ENCODE measurements at regions not wholly inside any gene's neighbourhood (a gene's known extent, or its start where the extent isn't known, plus 50 kb on each side); places are given as distances from the start of the nearest gene placed in this dataset.
A peak's percentile ranks its signal among the peaks of the same experiment; 100 is the strongest.
"Not testable (repeated sequence)": the region's sequence is repeated elsewhere in the genome, so short reads cannot be mapped to it uniquely, and the experiment has no call there.

DNA sequence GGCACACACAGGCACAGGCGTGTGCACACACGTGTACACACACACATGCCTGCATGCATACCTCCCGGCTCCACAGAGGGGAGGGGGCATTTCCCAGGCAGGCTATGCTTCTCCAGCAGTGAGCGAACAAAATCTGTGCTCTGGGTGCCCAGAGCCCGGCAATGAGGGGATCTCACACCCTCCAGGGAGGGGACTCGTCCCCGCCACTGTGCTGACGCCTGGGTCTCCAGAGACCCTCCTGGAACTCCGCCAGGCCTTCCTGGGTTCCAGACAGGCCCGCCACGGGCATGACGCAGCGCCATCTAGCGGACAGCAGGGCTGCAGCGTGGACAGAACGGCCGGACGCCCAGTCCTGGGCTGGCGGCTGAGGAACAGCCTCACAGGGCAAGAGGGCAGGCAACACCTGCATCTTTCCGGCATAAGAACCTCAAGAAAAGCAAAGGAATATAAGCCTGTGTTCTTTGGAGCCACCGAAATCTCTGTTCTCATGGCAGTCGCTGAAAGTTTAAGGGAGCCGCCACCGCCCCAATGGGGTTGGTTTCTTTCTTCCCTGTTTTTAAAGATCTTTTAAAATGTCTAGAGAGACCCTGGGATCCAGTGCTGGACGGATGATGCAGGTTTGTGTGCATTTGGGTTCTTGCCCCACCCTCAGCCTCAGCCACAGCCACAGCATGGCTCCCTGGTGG, 135.6 kb upstream of the PPP1R26 start:
- peak; percentile 26 for DNase-seq

DNA sequence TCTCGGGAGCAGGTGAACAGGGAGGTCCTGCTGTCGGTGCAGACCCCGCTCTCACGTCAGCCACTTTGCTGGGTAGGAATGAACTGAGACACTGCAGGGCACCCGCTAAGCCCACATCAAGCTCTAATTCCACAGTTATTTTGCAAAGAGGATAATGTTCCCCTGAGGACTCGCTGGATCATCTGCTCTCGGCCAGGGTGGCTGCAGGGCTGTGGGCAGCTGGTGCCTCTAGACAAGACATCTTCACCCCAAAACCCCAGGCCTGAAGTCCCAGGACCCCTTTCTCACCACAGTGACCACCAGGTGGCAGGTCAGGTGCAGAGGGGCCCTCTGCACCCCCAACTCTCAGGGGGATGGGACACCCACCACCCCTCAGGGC, 135.1 kb upstream of the PPP1R26 start:
- no peak for DNase-seq

DNA sequence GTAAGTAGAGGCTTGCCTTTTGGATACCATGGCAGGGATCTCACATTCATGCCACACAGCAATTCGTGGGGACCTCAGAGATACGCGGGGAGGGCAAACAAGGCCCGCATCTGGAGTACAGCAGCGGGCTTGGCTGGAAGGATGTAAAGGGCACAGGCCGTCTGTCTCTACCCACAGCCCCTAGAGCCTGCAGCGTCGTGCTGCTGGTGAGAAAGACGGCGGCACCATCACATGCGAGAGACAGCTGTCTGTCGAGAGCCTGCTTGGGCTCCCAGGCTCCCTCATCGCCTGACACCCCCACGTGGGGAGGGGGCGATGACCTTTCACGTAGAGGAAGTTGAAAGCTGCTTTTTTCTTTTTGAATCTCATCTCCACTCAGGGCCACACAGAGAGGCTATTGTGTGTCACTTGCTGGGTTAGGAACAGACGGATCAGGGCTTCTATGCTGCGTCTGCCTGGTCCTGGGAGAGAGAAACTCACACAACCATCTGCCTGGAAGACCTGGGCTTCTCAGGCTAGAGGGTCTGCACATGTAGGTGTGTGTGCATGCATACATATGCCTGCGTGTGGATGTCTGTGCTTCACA, 134.6 kb upstream of the PPP1R26 start:
- DNase-seq, result no peak

DNA sequence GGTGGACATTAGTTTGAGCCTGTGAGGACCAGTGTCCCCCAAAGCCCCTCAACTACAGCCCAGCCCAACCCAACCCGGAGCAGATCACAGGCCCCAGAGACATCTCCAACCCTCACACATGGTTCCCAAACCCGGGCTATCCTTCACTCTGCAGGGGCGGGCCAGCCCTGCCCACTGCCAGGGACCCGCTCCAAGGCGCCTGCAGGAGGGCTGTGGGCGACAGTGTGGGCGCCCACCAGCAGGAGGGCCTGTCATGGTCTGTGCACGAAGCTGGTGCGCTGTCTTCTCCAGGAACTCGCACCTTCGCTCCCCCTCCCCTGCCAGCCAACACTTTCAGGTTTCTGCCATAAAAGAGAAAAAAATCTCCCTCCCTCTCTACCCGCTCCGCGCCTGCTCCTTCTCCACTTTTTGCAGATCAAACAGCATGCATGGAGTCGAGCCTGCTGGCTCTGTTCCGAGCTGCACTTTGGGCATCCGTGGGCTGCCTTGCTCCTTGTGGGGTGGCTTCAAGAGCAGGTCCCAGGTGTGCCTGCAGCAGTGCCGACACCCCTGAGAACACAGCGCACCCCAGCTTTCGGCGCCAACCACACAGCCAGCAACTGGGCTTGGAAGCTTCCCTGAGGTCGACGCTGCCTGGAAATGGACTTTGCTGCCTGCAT, 133.7 kb upstream of the PPP1R26 start:
- no peak for DNase-seq

DNA sequence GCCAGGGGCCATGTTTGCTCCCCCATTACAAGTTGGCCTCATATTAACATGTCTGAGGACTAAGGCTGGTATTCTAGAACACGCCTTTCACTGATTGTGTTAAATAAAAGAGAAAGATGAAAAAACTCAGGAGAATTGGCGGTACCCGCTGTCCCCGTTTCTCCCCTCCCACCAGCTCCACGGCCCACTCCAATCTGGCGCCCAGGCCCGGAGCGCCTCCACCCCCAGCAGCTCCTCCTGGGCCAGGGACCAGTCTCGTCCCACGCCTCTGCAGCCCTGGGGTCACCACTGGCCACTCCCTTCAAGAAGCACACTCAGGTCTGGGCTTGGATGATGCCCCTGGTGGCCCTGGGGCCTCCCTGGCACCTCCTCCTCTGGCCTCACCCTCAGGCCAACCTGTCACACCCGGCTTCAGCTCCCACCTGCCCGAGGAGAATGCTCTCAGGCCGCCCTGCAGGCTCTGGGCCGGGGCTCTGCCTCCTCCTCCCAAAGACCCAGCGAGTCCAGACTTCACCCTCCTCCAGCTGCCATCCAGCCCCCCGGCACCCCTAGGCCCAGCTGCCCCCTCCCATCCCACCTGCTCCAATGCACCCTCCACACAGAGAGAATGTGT, 133.0 kb upstream of the PPP1R26 start:
- DNase-seq, result no peak

DNA sequence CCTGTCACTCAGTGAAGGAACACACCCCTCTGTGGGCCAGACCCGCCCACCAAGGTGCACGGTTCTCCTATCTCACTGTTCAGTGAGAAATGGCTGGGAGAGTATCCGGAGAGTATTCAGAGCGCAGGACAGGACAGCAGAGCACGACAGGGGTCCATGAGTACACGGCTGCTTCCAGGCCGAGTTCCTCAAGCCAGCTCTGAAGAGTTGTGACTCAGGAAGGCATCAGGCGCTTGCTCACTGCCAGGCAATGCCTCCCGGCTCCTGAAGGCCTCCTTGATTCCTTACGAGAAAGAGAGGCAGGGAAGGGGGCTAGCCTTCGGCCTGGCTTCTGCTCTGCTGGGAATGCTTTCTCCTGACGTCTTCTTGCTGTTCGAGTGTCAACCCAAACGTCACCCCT, 132.1 kb upstream of the PPP1R26 start:
- DNase-seq, result no peak

DNA sequence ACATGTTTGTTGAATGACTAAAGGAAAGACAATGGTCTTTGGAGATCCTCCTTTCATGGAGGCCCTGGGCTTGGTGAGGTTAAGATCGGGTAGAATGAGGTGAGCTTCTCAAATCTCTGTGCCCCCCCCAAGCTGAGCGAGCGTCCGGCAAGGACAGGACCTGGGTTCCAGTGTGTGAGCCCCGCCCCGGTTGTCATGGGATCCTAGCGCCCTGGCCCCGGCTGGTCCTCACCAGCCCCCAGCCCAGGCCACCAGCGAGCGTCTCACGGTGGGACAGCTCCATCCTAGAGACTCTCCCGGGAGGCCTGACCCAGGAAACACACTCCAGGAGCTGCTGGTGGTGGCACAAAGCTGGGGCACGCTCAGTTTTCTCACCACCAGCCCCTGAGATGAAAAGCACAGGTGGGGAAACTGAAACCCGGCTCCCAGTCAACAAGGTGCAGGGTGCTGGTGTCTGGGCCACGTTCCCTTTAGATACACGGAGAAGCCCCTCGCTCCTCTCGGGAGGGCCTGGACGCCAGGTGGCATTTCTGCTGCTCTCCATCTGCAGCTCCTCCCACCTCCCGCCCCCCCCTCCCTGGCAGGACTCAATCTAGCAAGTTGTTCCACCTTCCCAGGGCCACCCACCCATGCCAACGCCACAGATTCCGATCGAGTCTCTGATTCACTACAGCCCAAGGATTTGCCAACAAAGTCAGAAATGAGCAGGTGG, 131.3 kb upstream of the PPP1R26 start:
- DNase-seq, result no peak

DNA sequence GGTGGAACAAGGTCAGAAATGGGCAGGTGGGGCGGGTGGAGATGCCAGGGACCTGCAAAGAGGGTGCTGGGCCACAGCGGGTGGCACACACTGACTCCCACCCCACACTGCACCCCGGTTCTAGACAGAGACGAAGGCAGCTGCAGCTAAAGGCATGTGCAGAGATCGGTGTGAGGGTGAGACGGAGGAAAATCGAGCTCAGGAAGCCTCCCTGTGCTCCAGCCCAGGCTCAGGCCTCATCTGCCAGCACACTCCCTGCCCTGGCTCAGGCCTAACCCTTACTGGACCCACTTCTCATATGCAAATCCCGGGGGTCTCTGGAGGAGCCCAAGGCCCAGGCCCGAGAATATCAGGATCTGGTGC, 130.8 kb upstream of the PPP1R26 start:
- no peak for DNase-seq

DNA sequence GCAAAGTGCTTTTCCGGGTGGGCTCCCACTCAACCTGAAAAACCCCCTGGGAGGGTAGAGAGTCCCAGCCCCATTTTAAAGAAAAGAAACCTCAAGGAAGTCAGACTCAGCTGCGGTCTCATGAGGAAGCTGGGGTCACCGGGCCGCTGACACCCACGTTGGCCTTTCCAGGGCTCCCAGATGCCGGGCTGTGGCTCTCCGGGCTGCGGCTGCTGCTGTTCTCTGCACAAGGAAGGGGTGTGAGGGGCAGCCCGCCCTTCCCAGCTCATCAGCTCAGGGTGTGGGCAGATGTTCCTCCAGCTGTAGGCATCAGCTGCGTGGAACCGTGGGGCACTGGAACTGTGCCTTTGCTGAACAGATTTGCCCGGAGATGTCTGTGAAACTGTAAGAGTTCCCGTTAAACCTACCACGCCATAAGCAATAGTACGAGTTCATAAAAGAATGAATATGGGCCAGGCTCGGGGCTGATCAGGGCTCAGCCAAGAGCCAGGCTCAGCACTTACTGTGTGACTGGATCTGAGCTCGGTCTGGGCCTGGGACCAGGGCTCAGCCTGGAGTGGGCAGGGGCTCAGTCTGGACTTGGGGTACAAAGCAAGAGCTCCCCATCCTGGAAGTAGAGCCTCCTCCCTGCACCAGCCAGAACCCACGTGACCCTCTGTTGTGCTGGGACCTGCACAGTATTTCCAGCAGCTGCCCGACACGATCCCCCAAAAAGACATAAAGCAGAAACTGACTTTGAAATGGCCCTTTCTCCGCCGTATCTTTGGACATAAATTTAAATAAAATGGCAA, 130.2 kb upstream of the PPP1R26 start:
- DNase-seq, result no peak

DNA sequence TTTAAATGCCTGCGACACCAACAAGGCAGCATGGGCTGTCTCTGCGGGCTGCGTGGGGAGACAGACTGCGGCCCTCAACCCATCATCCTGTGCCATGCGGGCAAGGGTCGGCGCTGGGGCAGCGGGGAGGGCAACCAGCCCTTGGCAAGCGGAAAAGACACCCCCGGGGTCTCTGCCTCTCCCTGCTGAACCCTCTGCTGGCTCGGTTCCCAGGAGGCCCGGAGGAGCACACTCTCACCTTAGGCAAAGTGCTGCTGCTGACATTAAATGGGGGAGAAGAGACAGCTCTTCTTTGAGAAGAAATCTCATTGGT, 129.6 kb upstream of the PPP1R26 start:
- no peak for DNase-seq

DNA sequence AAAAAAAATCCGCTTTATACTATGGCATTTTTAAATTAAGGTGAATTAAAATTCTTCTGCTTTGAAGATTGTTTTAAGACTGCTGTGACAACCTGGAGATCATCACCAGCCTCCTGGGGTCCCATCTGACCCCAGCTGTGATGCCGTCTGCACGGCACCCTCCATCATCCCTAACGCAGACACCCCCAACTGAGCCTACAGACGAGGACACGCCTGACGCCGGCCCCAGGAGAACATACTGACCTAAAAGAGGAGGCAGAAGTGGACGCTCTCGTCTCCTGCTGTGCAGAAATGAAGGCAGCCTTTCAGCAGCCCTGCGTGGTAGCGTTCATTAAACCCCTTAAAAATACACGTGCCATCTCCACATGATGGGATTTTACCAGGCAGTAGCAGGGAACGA, 125.6 kb upstream of the PPP1R26 start:
- no peak for DNase-seq

DNA sequence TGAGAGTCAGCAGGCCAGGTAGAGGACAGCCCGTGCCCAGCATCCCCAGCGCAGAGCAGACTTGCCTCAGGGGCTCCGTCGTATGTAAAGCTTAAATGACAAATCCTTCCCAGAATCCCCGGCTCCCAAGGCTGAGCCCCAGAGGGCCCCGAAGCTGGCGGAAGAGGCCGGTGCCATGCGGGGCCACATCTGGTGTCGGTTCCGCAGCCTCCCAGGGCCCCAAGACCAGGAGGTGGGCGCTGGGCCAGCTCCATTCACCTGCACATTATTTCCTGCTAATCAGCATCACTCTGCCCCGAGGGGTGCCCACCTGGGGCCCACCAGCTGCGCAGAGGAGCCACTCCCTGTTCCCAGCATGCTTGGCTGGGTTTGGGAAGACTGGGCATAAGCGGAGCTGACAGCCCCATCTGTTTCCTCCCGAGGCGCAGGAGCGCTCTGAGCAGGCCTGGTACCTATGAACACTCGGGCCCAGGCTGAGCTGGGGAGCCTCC, 124.0 kb upstream of the PPP1R26 start:
- DNase-seq, result no peak

DNA sequence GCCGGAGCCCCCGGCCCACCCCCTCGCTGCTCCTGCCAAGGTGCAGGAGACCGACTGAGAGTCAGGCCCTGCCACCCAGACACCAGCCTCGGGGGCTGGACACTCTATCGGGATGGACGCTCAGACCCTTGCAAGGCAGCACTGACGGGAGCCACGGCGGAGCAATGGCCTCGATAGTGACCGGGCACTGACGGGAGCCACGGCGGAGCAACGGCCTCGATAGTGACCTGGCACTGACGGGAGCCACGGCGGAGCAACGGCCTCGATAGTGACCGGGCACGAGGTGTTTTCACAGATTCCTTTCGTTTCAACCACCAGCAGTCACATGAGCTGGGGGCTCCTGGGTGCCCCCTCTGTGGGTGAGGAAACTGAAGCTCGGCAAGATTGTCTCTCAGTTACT, 123.6 kb upstream of the PPP1R26 start:
- no peak for DNase-seq

DNA sequence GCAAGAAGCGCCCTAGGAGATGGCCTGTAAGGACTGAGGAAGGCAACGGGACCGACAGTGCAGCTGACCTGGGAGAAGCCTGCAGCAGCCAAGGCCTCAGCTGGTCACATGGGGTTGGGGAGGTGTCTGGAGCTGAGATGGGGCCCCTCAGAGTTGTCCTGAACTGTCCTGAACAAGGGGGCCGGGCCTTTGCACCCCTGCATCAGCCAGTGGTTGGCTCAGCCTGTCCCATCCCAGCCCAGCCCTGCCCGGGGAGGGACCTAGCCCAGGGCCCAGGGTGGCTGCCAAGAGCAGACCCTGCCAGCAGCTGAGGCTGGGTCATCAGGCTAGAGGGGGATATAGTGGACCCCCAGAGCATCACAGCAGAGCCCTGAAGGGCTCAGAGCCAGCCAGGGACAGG, 122.8 kb upstream of the PPP1R26 start:
- DNase-seq, result no peak

DNA sequence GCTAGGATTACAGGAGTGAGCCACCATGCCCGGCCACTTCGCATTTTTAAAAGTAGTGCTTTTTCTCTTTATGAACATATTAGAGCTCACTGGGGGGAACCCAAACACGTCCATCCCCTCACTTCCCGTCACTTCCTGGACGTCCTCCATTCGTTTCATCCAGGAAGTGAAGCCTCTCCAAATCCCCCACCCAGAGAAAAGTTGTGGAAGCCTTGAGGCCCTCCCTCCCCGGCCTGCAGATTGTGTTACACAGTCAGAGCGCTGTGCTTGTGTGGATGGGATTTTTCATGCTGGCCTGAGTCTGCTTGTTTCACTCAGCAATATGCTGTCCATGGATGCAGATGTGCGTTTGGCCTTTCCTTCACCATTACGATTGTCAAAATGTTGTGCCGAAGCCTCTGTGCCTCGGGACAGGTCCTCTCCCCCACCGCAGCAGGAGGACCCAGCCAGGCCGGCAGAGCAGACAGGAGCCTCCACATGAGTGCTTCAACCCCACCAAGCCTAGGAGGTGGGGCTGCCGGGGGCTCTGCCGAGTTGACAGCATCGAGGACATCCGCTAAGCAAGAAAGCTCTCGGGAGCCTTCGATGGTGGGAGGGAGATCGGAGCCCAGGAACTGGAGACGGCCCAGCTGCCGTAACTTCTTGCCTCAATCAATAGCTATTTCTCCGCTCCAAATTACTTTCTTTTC, 121.6 kb upstream of the PPP1R26 start:
- DNase-seq, result no peak

DNA sequence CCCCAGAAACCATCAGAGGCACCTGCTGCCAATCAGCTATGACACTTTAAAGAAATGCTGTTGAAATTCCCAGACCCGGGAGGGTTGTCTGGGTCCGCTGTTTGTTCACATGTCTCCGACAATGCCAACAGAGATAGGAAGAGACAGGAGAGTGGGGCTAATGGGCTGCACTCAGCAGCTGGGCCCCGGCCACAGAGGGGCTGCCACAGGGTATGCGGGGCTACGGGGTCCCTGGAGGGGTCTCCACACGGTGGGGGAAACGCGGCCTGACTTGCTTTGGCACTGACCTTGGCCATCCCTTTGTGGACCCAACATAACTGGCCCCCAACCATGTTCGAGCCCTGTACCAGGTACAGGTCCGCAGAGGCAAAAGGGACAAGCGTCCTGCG, 121.0 kb upstream of the PPP1R26 start:
- no peak for DNase-seq

DNA sequence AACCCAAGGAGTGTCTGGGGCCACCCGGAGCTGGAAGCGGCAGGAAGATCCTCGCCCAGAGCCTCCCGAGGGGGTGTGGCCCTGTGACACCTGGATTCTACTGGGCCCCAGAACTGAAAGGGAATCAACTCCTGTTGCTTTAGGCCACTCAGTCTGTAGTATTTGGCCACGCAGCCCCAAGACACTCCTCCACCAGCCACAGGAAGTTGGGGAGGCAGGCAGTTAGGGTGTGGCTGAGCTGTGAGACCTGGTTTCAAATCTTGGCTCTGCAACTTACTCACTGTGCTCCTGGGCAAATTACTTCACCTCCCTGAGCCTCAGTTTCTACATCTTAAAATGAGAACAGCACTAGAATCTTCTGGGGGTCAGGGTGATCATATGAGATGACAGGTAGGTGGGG, 119.8 kb upstream of the PPP1R26 start:
- DNase-seq, result no peak

DNA sequence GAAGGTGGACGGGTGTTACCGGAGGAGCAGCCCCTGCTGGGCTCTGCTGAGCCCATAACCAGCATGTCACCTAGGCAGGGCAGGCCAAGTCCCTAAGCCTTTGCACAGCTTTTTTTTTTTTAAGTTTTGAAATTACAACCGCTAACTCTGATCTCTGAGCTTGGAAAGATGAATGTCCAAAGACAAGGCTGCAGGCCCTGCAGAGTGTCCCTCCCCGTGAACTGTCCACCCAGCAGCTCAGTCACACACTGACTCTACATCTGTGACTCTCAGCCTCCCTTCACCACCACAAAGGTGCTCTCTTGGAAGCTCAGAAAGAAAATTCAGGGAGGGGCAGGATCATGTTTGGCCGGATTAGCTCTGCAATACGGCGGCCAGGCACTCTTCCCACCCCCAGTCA, 119.0 kb upstream of the PPP1R26 start:
- no peak for DNase-seq

DNA sequence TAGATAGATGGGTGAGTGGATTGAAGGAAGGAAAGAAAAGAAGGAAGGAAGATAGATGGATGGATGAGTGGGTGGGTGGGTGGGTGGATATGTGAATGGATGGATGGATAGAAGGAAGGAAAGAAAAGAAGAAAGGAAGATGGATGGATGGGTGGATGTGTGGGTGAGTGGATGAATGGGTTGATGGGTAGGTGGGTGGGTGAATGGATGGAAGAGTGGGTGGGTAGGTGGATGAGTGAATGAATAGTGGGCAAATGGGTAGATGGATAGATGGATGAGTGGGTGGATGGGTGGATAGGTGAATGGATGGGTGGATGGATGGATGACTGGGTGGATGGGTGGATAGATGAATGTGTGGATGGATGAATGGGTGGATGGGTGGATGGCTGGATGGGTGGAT, 117.9 kb upstream of the PPP1R26 start:
- DNase-seq, result not testable (repeated sequence)

DNA sequence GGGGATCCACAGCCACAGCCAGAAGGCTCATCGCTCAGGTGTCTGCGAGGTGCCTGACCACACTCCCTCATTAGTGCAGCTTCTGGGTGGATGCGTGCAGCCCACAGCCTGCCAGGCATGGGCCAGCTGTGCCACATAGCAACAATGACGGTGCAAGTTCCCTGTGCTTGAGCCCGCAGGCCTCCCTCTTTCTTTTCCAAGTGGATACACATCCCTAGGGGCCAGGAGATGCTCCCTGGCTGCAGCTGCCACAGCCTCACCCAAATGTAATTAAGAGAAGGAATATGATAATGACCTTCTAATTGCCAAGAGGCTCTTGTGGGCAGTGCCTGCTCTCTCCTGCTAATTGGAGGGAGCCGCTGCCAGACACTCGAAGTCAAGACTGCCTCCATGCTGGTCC, 116.0 kb upstream of the PPP1R26 start:
- no peak for DNase-seq

DNA sequence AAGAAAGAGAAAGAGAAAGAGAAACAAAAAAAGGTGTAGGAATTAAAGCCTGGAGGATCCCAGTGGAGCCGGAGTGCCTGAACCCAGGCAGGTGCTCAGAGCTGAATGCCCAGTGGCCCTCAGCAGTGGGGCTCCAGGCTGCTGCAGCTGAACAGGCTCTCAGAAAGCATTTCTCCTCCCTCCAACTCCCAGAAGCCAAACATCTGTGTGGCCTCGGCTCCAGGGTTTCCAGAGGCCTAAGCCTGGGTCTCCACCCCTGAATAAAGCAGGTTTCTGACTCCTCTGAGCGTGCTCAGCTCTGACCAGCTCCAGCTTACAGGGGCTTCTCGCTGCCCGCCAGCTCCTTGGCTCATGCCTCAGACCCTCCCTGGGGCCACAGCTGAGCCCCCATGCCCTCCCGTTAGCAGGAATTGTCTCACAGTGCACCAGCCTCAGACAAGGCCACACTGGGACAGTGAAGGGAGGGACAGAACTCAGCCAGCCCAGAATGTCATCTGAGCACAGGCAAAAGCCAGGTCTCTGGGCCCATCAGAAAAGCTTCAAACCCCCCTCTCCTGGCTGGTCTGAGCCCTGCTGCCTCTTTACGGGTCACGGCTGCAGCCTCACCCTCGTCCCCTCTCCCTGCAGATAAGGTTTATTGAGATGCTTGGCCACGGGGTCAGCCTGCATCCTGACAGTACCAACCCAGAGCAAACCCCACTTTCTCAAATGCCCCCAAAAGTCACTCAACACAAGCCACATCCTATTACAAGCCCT, 114.4 kb upstream of the PPP1R26 start:
- no peak for DNase-seq

DNA sequence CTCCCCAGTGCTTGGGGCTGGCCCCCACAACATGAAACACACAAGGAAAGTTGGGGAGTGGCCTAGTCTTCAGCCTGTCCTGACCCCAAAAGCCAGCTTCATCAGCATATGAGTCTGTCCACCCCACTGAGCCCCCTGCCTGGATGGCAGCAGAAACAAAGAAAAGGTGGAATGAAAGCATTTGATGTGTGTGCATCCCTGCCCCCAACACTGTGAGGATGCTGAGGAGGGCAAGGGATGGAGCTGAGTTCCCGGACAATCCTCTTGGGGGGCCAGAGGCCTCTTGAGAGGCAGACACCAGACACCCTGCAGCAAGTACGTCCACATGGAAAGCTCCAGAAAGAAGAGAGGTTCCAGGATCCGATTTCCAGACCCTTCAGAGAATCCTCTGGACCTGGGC, 113.5 kb upstream of the PPP1R26 start:
- DNase-seq, result no peak

Measured in NCI-H1436 treated with DMSO at 0.1 percent for 48 hours (cell line).